GM12801 (cell line): ENCODE measurements at regions not wholly inside any gene's neighbourhood (a gene's known extent, or its start where the extent isn't known, plus 50 kb on each side); places are given as distances from the start of the nearest gene placed in this dataset.

ENCODE experiments used
- TF ChIP-seq, protein P1 (sequence below): IDR thresholded peaks from one replicate; pipeline ENCODE4 v1.5.1; 2011; ENCODE audit warnings: control low read depth; ENCODE audit not compliant: insufficient read length; ENCODE audit errors: extremely low read depth

DNA sequence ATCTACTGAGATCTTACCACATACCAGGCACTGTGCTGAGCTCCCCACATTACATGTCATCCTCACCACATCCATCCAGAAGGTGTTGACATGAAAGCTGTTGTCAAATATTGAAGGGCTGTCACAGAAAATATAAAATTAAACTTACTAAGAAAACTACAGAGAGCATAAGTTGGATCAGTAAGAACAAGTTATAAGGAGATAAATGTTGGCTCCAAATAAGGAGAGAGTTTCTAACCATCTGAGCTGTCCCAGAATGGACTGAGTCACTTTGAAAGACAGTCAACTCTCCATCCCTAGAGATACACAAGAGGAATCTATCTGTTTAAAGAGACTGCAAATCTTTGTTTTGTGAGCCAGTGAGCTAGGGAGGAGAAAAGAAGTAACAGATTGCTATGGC, 169.8 kb downstream of the DRD1 start:
- TF ChIP-seq, protein P1, sequence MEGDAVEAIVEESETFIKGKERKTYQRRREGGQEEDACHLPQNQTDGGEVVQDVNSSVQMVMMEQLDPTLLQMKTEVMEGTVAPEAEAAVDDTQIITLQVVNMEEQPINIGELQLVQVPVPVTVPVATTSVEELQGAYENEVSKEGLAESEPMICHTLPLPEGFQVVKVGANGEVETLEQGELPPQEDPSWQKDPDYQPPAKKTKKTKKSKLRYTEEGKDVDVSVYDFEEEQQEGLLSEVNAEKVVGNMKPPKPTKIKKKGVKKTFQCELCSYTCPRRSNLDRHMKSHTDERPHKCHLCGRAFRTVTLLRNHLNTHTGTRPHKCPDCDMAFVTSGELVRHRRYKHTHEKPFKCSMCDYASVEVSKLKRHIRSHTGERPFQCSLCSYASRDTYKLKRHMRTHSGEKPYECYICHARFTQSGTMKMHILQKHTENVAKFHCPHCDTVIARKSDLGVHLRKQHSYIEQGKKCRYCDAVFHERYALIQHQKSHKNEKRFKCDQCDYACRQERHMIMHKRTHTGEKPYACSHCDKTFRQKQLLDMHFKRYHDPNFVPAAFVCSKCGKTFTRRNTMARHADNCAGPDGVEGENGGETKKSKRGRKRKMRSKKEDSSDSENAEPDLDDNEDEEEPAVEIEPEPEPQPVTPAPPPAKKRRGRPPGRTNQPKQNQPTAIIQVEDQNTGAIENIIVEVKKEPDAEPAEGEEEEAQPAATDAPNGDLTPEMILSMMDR: no peak

DNA sequence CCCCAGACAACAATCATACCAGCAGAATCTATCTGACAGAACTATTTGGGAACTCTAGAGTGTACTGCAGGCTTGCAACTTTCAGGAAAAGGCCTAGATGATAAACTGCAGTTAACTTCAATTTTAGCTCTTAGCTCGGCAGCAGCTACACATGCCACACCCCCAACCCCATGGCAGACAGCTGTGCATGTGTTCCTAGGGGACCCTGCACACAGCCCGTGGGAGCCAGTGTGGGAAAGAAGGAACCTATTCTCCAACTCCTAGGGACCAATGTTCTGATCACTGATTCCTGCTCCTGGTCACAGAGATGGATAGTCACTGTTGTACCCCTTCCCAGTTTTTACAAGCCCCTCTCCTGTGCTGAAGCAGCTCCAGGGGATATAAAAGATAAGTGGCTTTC, 179.6 kb downstream of the DRD1 start:
- TF ChIP-seq, protein P1: no peak

DNA sequence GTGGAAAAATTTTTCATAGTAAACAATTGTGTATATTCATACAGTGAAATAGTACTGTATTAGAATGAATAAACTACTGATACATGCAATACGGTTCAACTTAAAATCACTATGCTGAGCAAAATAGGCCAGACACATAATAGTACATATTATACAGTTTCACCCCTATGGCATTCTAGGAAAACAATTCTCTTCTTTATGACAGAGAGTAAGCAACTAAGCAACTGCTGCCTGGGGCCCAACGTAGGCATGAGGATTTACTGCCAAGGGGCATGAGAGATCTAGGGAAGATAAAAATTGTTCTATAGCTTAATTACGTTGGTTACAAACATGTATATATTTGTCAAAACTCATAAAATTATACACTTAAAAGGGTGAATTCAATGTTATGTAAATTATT, 180.2 kb downstream of the DRD1 start:
- TF ChIP-seq, protein P1: no peak

DNA sequence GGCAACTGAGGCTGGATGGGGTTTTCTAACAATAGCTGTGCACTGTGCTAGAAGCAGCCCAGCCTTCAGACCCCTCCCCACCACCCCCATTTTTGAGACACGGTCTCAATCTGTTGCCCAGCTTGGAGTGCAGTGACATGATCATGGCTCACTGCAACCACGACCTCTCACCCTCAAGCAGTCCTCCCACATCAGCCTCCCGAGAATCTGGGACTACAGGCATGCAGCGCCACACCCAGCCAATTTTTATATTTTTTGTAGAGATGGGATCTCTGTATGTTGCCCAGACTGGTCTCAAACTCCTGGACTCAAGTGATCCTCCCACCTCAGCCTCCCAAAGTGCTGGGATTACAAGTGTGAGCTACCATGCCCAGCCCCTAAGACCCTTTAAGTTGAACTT, 182.5 kb downstream of the DRD1 start:
- TF ChIP-seq, protein P1: no peak

DNA sequence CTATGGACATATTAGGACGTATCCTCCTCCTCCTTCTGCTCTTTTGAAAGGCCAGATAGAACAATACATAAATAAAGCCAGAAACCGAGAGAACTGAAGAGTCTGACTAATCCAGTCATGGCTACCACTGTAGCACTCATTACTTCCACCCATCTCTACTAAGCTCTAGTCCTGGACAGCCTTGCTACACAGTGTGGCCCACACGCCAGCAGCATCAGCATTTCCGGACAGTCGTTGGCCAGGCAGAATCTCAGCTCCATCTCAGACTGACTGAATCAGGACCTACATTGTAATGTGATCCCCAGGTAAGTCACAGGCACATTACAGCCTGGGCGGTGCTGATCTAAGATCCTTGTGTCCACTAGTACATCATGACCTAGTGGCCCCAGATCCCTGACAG, 182.9 kb downstream of the DRD1 start:
- TF ChIP-seq, protein P1: no peak

DNA sequence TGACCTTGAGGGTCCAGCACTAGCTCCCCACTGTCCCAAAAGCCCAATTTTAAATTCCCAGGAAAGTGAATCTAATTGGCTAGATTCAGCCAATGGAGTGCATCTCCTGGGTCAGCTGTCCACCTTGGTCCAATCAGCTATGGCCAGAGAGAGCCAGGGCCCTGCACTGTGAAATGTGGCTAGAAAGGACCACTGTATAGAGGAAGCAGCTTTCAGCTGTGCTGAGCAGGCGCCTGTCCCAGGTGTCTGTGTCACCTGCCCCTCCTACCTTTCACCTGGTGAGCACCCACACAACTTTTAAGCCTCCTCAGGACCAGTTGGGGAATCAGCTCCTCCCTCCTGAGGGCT, 186.2 kb downstream of the DRD1 start:
- TF ChIP-seq, protein P1: no peak

DNA sequence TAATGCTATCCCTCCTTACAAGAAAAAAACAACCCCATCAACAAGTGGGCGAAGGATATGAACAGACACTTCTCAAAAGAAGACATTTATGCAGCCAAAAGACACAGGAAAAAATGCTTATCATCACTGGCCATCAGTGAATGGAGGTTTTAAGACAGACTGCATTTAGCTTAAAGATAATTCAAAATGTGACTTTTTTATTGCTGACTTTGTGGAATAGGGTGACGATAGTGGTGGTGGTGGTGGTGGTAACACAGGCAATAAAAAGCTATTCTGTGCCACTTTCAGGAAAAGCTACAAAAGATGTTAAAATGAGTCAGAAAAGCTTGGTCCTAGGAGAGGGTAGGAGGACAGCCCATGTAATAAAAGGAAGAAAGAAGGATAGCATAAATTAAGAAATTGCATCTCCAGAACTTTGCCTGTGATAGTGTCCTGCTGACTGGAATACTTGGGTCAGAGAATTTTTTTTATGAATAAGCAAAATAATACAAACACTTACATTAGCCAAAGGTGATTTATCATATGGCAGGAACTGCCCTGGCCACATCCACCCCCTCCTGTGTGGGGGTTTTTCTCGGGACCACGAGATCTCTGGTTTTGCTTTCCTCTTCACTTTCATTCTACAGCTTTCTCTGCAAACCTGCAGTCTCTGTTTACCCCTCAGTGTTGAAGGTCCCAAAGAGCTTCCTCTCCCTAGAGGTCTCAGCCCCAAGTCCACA, 186.7 kb downstream of the DRD1 start:
- TF ChIP-seq, protein P1: no peak

DNA sequence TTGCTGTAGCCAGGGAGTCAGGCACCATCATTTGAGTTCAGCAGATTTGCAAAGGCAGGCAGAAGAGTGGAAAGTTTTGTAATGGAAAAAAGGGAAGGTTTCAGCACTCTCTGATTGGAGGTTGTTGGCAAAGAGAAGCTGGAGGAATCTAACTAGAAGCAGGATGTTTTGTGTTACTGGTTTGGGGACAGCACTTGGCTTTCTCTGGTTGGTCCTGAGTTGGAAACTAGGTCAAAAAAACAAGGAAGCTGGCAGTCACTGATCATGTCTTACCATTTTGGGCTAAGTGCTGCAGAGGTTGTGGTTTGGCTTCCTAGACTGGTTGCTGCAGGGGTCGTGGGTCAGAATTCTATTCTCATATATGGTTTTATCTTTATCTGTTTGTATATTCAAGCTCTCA, 189.8 kb downstream of the DRD1 start:
- TF ChIP-seq, protein P1: no peak
